ENCODE measurements at regions not wholly inside any gene's neighbourhood (a gene's known extent, or its start where the extent isn't known, plus 50 kb on each side); places are given as distances from the start of the nearest gene placed in this dataset.

- H3K9me3 ChIP-seq = peaks cover 5 to 10% of the 10 kb centered on the region in 2 donors
- intact Hi-C loops (cut with DNase I) = no loop called here
These were observed 411.3 kb downstream of the INSC start for GRCh38 chr11:15526032-15526431.

GRCh38 chr11:15526859-15527450, 412.2 kb downstream of the INSC start:
- Histone ChIP-seq H3K36me3 (no peaks in the 10 kb centered on the region), H3K4me1 (no peaks in the 10 kb centered on the region), H3K27ac (no peak overlapping the region), H3K4me3 (no peak overlapping the region), H3K9me3 (peaks cover 5 to 10% of the 10 kb centered on the region in 2 donors), H3K27me3 (no peaks in the 10 kb centered on the region)
- intact Hi-C loops (cut with DNase I) = no loop called here
- no peak for DNase-seq (ENCODE audit: low spot score in 2 of 2)
- TF ChIP-seq CTCF (IDR thresholded peaks at IDR 0.05) = no peak

More at GRCh38 chr11:15526032-15526431, 411.3 kb downstream of the INSC start:
- no peak for TF ChIP-seq CTCF (IDR thresholded peaks at IDR 0.05)
- no peaks in the 10 kb centered on the region for H3K4me1 ChIP-seq
- H3K36me3 ChIP-seq = no peaks in the 10 kb centered on the region
- H3K27ac ChIP-seq = no peak overlapping the region
- DNase-seq (ENCODE audit: low spot score in 2 of 2) = no peak
- no peak overlapping the region for H3K4me3 ChIP-seq
- no peaks in the 10 kb centered on the region for H3K27me3 ChIP-seq

GRCh38 chr11:15532432-15532831, 417.7 kb downstream of the INSC start:
- Histone ChIP-seq H3K36me3 (no peaks in the 10 kb centered on the region), H3K4me3 (no peak overlapping the region), H3K4me1 (no peaks in the 10 kb centered on the region), H3K27ac (no peak overlapping the region), H3K27me3 (no peaks in the 10 kb centered on the region), H3K9me3 (peaks cover 0 to 5% of the 10 kb centered on the region in 2 donors)
- DNase-seq (ENCODE audit: low spot score in 2 of 2) = no peak
- no peak for TF ChIP-seq CTCF (IDR thresholded peaks at IDR 0.05)
- intact Hi-C loops (cut with DNase I) = no loop called here

- TF ChIP-seq CTCF (IDR thresholded peaks at IDR 0.05) = no peak
- no peak overlapping the region for H3K4me3 ChIP-seq
- intact Hi-C loops (cut with DNase I) = no loop called here
- no peaks in the 10 kb centered on the region for H3K4me1 ChIP-seq
- no peaks in the 10 kb centered on the region for H3K36me3 ChIP-seq
- H3K27me3 ChIP-seq = no peaks in the 10 kb centered on the region
- no peak overlapping the region for H3K27ac ChIP-seq
- H3K9me3 ChIP-seq = peaks cover 0 to 5% of the 10 kb centered on the region in 2 donors
- no peak for DNase-seq (ENCODE audit: low spot score in 2 of 2)
These were observed 419.5 kb downstream of the INSC start for GRCh38 chr11:15534266-15534665.

GRCh38 chr11:15535414-15535813, 420.7 kb downstream of the INSC start:
- H3K27me3 ChIP-seq = no peaks in the 10 kb centered on the region
- peaks cover 0 to 5% of the 10 kb centered on the region in 2 donors for H3K9me3 ChIP-seq
- no peak for TF ChIP-seq CTCF (IDR thresholded peaks at IDR 0.05)
- no peak overlapping the region for H3K27ac ChIP-seq
- H3K4me3 ChIP-seq = no peak overlapping the region
- H3K4me1 ChIP-seq = no peaks in the 10 kb centered on the region
- no peak for DNase-seq (ENCODE audit: low spot score in 2 of 2)
- H3K36me3 ChIP-seq = no peaks in the 10 kb centered on the region
- intact Hi-C loops (cut with DNase I) = no loop called here

- intact Hi-C loops (cut with DNase I) = no loop called here
- H3K4me3 ChIP-seq = no peak overlapping the region
- TF ChIP-seq CTCF (IDR thresholded peaks at IDR 0.05) = no peak
- H3K27me3 ChIP-seq = no peaks in the 10 kb centered on the region
- H3K9me3 ChIP-seq = peaks cover 0 to 5% of the 10 kb centered on the region in 2 donors
- H3K36me3 ChIP-seq = no peaks in the 10 kb centered on the region
- no peak for DNase-seq (ENCODE audit: low spot score in 2 of 2)
- H3K27ac ChIP-seq = no peak overlapping the region
- no peaks in the 10 kb centered on the region for H3K4me1 ChIP-seq
These were observed 421.7 kb downstream of the INSC start for GRCh38 chr11:15536438-15536837.

Data from ascending aorta (tissue), 2 donors.